GM19438 (cell line): ENCODE measurements at regions not wholly inside any gene's neighbourhood (a gene's known extent, or its start where the extent isn't known, plus 50 kb on each side); places are given as distances from the start of the nearest gene placed in this dataset.
"Not testable (repeated sequence)": the region's sequence is repeated elsewhere in the genome, so short reads cannot be mapped to it uniquely, and the experiment has no call there.

Experiments
- ATAC-seq: cut with Tn5 transposase; IDR thresholded peaks from one replicate; pipeline ENCODE4 v1.9.1; 2021; ENCODE audit warnings: low read depth; ENCODE audit not compliant: unreplicated experiment

DNA sequence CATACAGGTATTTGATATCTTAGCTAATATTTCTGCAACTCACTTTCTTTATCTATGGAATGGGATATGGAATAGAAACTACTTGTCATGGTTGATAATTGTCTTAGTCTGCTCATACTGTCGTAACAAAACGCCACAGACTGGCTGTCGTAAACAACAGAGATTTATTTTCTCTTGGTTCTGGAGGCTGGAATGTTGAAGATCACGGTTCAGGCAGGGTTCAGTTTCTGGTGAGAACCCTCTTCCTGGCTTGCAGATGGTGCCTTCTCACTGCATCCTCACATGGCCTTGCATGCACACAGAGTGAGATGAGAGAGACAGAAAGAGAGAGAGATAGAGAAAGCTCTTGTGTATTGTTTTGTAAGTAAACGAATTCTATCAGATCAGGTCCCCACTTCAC is 332.7 kb upstream of the MAGI2 start:
- ATAC-seq: no peak

DNA sequence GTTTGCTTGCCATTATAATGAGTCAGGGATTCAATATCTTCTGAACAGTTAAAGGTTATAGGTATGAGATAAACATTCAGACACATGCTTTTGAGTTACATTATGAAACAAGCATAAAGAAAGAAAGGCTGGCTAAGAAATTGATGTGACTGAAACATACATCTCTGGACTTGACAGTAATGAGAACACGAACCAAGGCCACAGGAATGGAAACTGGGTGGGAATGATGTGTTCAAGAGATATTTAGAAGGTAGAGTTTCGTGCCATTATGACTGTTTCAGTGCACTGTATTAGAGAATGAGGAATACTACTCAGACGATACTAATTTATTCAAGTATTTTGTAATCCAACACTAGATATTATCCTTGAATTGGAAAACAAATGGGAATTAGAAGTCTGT is 332.1 kb upstream of the MAGI2 start:
- no peak for ATAC-seq

DNA sequence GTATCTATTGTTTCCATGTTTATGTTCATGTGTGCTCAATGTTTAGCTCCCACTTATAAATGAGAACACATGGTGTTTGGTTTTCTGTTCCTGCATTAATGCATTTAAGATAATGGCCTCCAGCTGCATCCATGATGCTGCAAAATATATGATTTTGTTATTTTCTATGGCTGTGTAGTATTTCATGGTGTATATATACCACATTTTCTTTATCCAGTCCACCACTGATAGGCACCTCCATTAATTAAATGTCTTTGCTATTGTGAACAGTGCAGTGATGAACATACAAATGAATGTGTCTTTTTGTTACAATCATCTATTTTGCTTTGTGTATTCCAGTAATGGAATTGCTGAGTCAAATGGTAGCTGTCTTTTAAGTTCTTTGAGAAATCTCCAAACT is 329.4 kb upstream of the MAGI2 start:
- no peak for ATAC-seq

DNA sequence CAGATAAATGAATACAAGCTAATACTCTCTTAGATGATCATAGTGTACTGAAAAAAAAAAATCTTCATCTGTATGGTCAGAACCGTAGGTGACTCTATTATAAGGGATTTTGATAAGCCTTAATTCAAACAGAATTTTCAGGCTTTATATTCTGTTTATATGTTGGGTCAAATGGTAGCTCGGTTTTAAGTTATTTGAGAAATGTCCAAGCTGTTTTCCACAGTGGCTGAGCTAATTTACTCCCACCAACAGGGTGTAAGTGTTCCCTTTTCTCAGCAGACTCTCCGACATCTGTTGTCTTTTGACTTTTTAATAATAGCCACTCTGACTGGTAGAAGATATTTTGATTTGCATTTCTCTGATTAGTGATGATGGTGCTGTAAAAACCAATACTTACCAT is 328.8 kb upstream of the MAGI2 start:
- no peak for ATAC-seq

DNA sequence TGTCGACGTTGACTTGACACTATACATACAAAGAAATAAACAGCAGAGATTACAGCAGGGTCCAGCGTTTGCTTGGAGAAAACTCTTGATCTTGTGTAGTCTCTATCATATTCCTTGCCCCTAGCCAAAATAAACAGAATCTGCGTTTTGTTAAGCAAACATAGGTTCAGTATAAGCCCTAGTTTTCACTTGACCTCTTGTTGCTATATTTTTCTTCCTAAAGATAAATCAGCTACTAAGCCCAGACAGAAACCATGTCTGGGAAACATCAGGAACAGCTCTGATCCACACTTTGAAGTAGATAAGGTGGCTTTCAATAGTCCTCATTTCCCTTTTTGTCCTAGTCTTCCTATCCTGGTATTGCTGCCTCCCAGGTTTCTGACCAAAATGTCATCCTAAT is 328.2 kb upstream of the MAGI2 start:
- ATAC-seq: no peak

DNA sequence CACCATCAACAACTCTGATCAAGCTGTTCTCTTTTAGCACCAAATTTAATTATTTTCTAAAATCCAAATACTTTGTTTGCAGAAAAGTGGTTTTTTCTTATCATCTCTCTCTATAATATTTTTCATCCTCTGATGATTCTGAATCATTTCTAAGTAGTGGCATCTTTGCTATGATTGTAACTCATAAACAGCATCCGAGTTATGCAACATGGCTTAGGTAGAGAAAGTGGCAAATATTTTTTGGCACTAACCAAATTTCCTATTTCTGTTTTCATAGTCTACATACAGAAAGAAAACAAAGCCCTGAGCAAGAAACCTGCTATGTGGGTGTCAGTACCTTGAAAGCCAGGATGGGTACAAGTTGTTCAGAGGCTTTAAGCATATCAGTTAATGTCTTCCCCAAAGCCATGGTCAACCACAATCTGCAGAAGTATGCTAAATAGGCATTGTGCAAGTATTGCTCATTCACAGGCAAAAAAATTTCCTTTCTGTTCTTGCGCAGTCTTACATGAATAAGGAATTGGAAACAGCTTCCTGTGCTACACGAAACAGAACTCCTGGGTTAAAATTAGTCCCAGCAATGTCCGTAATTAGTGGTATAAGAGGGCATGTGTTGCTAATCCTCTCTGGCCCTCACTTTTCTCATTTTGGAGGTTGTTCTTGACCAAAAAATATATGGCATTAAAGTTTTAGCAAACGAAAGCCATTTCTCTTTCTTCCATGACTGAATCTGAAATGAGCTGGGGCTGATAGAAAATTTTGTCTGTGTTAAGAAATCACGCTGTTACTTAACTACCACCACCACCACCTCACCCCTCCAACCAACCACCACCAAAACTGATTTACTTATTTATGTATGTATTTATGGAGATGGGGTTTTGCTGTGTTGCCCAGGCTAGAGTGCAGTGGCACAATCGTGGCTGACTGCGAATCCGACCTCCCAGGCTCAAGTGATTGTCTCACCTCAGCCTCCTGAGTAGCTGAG is 325.6 kb upstream of the MAGI2 start:
- ATAC-seq: no peak

DNA sequence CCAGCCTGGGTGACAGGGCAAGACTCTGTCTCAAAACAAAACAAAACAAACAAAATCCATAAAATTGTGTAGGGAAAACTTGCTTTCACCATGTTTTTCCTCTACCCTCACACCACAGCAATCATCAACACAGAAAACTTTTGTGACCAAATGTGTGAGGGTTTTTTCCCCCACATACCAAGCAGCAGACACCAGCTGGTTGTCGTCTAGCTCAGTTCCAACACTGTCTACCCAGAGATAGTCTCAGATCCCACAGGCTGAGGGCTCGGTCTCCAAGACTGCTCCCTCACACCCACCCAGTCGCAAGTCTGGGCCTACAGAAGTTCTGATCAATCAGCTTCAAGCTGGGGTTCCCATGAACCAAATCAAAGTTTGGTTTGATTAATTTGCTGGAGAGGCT is 322.4 kb upstream of the MAGI2 start:
- ATAC-seq: no peak

DNA sequence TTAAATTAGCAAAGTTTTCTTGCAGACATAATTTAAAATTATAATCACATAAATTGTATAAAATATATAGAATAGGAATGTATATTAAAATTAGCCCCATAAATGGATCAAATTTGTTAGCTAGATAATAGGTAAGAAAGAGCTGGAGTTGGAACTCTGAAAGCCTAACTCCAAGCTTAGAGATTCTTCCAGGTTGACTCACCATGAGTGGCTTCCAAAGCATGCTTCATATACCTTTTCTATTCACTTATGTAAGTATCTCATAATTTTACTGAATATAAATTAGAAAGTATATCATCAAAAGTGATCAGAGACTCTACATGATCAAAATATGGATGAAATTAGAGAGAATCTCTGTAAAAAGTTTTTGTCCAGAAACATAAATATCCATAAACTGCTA is 320.7 kb upstream of the MAGI2 start:
- no peak for ATAC-seq

DNA sequence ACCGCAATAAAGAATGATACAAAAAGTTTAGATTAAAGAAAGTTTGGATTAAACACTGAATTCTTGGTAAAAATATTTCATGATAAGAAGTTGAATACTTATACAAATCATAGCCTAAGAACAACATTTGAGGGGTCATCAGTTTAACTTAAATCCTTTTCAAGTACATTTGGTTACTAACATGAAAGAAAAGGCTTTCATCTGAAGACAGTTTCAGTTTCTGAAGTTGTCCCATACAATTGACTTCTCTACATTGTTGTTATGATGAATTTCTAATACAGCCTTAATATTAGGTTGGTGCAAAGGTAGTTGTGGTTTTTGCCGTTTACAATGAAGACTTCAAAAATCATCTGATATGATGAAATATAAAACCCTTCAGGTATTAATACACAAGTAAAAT is 317.5 kb upstream of the MAGI2 start:
- no peak for ATAC-seq

DNA sequence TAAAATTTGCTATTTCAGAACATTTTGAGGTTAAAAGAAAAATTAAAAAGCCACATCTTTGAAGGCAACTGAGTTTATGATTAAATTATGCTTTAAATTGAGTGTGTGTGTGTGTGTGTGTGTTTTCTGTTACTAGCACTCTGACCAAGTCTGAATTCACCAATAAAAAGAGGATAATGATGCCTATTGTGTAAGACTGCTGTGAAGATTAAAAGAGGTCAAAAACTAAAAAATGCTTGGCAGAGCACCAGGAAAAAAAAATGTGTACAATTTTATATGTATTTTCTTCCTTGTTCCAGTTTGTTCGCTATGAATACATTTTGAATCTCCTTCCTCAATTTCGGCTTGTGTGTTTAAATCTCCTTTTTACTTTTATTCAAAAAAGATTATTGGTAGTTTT is 316.6 kb upstream of the MAGI2 start:
- ATAC-seq: no peak

DNA sequence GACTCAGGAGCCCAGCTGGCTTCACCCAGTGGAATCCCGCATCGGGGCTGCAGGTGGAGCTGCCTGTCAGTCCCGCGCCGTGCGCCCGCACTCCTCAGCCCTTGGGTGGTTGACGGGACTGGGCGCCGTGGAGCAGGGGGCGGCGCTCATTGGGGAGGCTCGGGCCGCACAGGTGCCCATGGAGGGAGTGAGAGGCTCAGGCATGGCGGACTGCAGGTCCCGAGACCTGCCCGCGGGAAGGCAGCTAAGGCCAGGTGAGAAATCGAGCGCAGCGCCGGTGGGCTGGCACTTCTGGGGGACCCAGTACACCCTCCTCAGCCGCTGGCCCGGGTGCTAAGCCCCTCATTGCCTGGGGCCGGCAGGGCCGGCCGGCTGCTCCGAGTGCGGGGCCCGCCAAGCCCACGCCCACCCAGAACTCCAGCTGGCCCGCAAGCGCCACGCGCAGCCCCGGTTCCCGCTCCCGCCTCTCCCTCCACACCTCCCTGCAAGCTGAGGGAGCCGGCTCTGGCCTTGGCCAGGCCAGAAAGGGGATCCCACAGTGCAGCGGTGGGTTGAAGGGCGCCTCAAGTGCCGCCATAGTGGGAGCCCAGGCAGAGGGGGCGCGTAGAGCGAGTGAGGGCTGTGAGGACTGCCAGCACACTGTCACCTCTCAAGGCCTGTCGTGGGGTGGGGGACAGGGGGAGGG is 314.6 kb upstream of the MAGI2 start:
- ATAC-seq: not testable (repeated sequence)

DNA sequence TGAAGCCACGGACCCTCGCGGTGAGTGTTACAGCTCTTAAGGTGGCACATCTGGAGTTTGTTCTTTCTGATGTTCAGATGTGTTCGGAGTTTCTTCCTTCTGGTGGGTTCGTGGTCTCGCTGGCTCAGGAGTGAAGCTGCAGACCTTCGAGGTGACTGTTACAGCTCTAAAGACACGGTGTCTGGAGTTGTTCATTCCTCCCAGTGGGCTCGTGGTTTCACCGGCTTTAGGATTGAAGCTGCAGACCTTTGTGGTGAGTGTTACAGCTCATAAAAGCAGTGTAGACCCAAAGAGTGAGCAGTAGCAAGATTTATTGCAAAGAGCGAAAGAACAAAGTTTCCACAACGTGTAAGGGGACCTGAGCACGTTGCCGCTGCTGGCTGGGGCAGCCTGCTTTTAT is 313.7 kb upstream of the MAGI2 start:
- ATAC-seq: not testable (repeated sequence)

DNA sequence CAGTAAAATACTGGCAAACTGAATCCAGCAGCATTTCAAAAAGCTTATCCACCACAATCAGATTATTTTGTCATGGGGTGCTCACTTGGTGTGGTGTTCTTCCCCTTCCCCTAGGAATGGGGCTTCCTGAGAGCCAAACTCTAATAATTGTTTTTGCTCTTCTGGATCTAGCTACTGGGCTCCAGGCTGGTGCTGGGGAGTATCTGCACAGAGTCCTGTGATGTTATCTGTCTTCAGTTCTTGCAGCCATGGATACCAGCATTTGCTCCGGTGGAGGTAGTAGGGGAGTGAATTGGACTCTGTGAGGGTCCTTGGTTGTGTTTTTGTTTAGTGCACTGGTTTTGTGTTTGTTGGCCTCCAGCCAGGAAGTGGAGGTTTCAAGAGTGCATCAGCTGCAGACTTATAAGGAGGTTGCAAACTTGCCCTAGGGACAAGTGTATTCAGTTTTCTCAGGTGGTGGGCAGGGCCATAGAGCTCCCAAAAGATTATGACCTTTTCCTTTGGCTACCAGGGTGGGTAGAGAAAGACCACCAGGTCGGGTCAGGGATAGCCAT is 308.5 kb upstream of the MAGI2 start:
- no peak for ATAC-seq

DNA sequence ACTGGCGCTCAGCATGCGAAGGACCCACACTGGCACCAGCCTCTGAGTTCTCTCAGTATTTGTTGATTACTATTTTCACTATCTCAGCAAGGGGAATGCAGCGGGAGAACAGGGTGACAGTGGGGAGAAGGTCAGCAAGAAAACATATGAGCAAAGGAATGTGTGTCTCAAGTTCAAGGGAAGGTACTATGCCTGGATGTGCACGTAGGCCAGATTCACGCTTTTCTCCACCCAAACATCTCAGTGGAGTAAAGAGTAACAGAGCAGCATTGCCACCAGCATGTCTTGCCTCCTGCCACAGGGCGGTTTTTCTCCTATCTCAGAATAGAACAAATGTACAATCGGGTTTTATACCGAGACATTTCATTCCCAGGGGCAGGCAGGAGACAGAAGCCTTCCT is 297.5 kb upstream of the MAGI2 start:
- ATAC-seq: not testable (repeated sequence)

DNA sequence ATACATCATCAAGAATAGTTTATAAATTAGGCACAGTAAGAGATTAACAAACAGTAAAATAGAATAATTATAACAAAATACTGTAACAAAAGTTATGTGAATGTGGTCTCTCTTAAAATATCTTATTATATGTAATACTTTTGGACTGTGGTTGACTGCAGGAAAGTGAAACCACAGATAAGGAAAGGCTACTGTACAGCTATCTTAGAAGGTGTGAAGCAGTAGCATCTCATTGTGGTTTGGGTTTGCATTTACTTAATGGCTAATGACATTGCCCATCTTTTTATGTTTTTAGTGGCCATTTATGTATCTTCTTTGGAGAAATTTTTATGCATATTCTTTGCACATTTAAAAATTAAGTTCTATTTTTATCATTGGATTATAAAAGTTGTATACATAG is 296.4 kb upstream of the MAGI2 start:
- ATAC-seq: no peak

DNA sequence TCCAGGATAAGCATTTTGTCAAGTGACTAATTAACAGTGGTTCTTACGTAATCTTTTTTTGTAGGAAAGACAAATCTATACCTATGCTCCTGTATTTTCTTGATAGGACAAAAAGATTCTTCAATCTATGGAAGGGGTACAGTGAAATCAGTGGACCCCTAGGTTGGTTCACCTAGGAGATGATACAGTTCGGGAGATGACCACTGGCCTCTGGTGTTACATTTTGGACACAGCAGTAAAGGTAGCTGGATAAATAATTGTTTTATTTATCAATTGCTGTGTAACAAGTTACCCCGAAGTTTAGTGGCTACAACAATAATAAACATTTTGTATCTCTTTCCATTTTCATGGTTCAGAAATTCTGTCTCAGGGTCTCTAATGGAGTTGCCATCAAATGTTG is 288.2 kb upstream of the MAGI2 start:
- no peak for ATAC-seq

DNA sequence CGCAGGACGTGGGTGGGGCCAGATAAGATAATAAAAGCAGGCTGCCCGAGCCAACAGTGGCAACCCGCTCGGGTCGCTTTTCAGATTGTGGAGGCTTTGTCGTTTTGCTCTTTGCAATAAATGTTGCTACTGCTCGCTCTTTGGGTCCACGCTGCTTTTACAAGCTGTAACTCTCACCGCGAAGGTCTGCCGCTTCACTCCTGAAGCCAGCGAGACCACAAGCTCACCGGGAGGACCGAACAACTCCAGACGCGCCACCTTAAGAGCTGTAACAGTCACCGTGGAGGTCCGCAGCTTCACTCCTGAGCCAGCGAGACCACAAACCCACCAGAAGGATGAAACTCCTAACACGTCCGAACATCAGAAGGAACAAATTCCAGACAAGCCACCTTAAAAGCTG is 286.6 kb upstream of the MAGI2 start:
- ATAC-seq: no peak

DNA sequence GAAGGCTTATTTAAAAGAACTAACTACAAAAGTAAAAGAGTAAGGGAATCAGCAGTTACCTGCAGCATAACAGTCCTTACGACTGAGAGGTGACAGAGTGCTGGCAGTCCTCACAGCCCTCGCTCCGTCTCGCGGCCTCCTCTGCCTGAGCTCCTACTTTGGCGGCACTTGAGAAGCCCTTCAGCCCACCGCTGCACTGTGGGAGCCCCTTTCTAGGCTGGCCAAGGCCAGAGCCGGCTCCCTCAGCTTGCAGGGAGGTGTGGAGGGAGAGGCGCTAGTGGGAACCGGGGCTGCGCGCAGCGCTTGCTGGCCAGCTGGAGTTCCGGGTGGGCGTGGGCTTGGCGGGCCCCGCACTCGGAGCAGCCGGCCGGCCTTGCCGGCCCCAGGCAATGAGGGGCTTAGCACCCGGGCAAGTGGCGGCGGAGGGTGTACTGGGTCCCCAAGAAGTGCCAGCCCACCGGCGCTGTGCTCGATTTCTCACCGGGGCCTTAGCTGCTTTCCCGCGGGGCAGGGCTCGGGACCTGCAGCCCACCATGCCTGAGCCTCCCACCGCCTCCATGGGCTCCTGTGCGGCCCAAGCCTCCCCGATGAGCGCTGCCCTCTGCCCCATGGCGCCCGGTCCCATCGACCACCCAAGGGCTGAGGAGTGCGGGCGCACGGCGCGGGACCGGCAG is 285.7 kb upstream of the MAGI2 start:
- ATAC-seq: not testable (repeated sequence)

DNA sequence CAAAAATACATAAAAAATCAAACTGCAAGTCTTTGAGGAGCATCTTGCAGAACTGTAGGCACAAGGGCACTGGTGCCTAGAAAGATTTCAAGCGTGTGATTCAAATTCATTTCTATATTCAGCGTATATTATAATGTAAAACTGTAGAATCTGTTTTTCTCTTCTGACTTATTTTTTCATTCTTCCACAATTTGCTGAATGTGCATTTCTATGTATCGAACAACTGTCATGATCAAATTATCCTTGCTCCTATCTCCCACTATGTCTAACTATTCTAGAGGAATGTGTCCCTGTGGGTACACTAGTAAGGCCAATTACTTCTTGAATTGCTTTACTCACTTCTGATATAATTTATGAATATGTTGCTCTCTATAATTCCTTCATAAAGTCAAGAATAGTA is 283.0 kb upstream of the MAGI2 start:
- no peak for ATAC-seq

DNA sequence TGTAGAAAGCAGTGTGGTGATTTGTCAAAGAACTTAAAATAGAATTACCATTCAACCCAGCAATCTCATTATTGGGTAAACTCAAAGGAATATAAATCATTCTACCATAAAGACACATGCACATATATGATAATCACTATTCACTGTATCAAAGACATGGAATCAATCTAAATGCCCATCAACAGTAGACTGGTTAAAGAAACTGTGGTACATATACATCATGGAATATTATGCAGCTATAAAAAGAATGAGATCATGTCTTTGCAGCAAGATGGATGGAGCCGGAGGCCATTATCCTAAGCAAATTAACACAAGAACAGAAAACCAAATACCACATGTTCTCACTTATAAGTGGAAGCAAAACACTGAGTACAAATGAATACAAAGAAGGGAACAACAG is 281.5 kb upstream of the MAGI2 start:
- ATAC-seq: no peak

DNA sequence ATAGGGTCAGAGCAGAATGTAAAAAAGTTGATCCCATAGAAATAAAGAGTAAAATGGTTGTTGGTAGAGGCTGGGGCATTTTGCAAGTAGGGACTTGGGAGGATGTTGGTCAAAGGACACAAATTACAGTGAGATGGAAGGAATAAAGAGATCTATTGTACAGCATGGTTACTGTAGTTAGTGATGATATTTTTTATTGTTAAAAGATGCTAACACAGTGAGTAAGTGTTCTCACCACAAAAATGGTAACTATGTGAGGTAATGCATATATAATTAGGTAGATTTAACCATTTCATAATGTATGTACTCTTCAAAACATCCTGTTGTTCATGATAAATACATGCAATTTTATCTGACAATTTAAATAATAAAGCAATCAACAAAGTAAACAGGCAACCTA is 280.7 kb upstream of the MAGI2 start:
- ATAC-seq: no peak
